ENCODE measurements at regions not wholly inside any gene's neighbourhood (a gene's known extent, or its start where the extent isn't known, plus 50 kb on each side); places are given as distances from the start of the nearest gene placed in this dataset.

- H3K36me3 ChIP-seq (ENCODE audit: insufficient read depth, insufficient read length, low read length), result no peaks in the 10 kb centered on the region
- H3K4me3 ChIP-seq (ENCODE audit: insufficient read length, low read depth), result no peak overlapping the region
- TF ChIP-seq ZNF274 (IDR thresholded peaks at IDR 0.05; ENCODE audit: low read depth, low read length) (no peak), SUZ12 (IDR thresholded peaks at IDR 0.05; ENCODE audit: extremely low read depth, insufficient read depth, insufficient read length) (no peak), YY1 (IDR thresholded peaks at IDR 0.05; ENCODE audit: insufficient read depth, insufficient read length) (no peak)
- no peaks in the 10 kb centered on the region for H3K4me1 ChIP-seq (ENCODE audit: insufficient read depth, insufficient read length)
- no peak for DNase-seq (ENCODE audit: low read depth, low spot score)
- H3K9me3 ChIP-seq (ENCODE audit: insufficient read depth, low read length), result no peaks in the 10 kb centered on the region
- no peak overlapping the region for H3K9ac ChIP-seq (ENCODE audit: insufficient read length, low read depth)
- no peaks in the 10 kb centered on the region for H3K27me3 ChIP-seq (ENCODE audit: insufficient read depth, insufficient read length)
Measured at GRCh38 chr2:8049851-8050571, 631.8 kb upstream of the ID2 start.

DNA sequence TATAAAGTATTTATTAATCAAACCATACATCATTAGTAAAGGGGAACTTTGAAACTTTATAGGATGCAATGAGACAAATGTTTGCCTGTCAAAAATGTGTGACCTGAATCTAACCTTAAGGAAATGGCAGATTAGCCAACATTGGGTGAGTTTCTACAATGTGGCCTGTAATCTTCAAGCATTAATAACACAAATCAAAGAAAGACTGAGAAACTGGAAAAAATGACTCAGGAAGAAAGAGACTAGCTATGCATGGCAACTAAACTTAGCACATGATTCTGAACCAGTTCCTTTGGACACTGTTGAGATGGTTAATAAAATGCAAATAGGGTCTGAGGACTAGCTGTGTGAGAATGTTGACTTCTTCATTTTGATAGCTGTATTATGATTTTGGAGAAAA is 628.6 kb upstream of the ID2 start:
- TF ChIP-seq ZNF274 (IDR thresholded peaks at IDR 0.05; ENCODE audit: low read depth, low read length), result no peak
- TF ChIP-seq SUZ12 (IDR thresholded peaks at IDR 0.05; ENCODE audit: extremely low read depth, insufficient read depth, insufficient read length), result no peak
- no peak for TF ChIP-seq YY1 (IDR thresholded peaks at IDR 0.05; ENCODE audit: insufficient read depth, insufficient read length)
- Histone ChIP-seq H3K36me3 (ENCODE audit: insufficient read depth, insufficient read length, low read length) (no peaks in the 10 kb centered on the region), H3K9me3 (ENCODE audit: insufficient read depth, low read length) (no peaks in the 10 kb centered on the region), H3K9ac (ENCODE audit: insufficient read length, low read depth) (no peak overlapping the region), H3K27me3 (ENCODE audit: insufficient read depth, insufficient read length) (no peaks in the 10 kb centered on the region), H3K4me3 (ENCODE audit: insufficient read length, low read depth) (no peak overlapping the region), H3K4me1 (ENCODE audit: insufficient read depth, insufficient read length) (no peaks in the 10 kb centered on the region)
- DNase-seq (ENCODE audit: low read depth, low spot score), result no peak

- no peaks in the 10 kb centered on the region for H3K36me3 ChIP-seq (ENCODE audit: insufficient read depth, insufficient read length, low read length)
Measured at GRCh38 chr2:8054070-8054469, 627.8 kb upstream of the ID2 start.

DNA sequence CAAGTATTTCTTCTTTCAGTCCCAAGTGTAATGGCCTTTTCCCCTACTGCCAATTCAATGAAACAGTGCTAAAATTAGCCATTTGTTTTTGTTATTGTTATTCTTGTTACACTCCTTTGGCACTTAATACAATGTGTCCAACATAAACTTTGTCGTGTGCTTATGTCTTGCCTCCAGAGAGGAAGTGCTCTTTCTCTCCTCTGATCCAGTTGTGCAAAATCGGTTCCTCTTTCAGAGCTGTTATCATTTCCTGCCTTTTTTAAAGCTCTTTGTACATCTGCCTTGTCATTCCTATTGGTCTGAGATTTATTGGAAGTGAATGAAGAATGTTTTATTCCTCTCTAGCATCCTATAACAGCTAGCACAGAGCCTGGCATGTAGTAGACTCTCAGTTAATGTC is 623.2 kb upstream of the ID2 start:
- Histone ChIP-seq H3K36me3 (ENCODE audit: insufficient read depth, insufficient read length, low read length) (no peaks in the 10 kb centered on the region), H3K4me3 (ENCODE audit: insufficient read length, low read depth) (no peak overlapping the region), H3K9me3 (ENCODE audit: insufficient read depth, low read length) (no peaks in the 10 kb centered on the region), H3K9ac (ENCODE audit: insufficient read length, low read depth) (no peak overlapping the region), H3K4me1 (ENCODE audit: insufficient read depth, insufficient read length) (no peaks in the 10 kb centered on the region), H3K27me3 (ENCODE audit: insufficient read depth, insufficient read length) (no peaks in the 10 kb centered on the region)
- no peak for DNase-seq (ENCODE audit: low read depth, low spot score)
- TF ChIP-seq YY1 (IDR thresholded peaks at IDR 0.05; ENCODE audit: insufficient read depth, insufficient read length), result no peak
- no peak for TF ChIP-seq ZNF274 (IDR thresholded peaks at IDR 0.05; ENCODE audit: low read depth, low read length)
- no peak for TF ChIP-seq SUZ12 (IDR thresholded peaks at IDR 0.05; ENCODE audit: extremely low read depth, insufficient read depth, insufficient read length)

More at GRCh38 chr2:8054070-8054469, 627.8 kb upstream of the ID2 start:
- DNase-seq (ENCODE audit: low read depth, low spot score), result no peak
- H3K4me1 ChIP-seq (ENCODE audit: insufficient read depth, insufficient read length), result no peaks in the 10 kb centered on the region
- H3K4me3 ChIP-seq (ENCODE audit: insufficient read length, low read depth), result no peak overlapping the region
- H3K9me3 ChIP-seq (ENCODE audit: insufficient read depth, low read length), result no peaks in the 10 kb centered on the region
- H3K27me3 ChIP-seq (ENCODE audit: insufficient read depth, insufficient read length), result no peaks in the 10 kb centered on the region
- no peak overlapping the region for H3K9ac ChIP-seq (ENCODE audit: insufficient read length, low read depth)
- TF ChIP-seq YY1 (IDR thresholded peaks at IDR 0.05; ENCODE audit: insufficient read depth, insufficient read length) (no peak), ZNF274 (IDR thresholded peaks at IDR 0.05; ENCODE audit: low read depth, low read length) (no peak), SUZ12 (IDR thresholded peaks at IDR 0.05; ENCODE audit: extremely low read depth, insufficient read depth, insufficient read length) (no peak)

- TF ChIP-seq SUZ12 (IDR thresholded peaks at IDR 0.05; ENCODE audit: extremely low read depth, insufficient read depth, insufficient read length) (no peak), ZNF274 (IDR thresholded peaks at IDR 0.05; ENCODE audit: low read depth, low read length) (no peak), YY1 (IDR thresholded peaks at IDR 0.05; ENCODE audit: insufficient read depth, insufficient read length) (no peak)
- no peaks in the 10 kb centered on the region for H3K27me3 ChIP-seq (ENCODE audit: insufficient read depth, insufficient read length)
- no peak overlapping the region for H3K9ac ChIP-seq (ENCODE audit: insufficient read length, low read depth)
- no peaks in the 10 kb centered on the region for H3K4me1 ChIP-seq (ENCODE audit: insufficient read depth, insufficient read length)
- H3K9me3 ChIP-seq (ENCODE audit: insufficient read depth, low read length), result 0 out of 2 replicates have a peak, but pooled peaks cover under 1% of the 10 kb centered on the region
- no peaks in the 10 kb centered on the region for H3K36me3 ChIP-seq (ENCODE audit: insufficient read depth, insufficient read length, low read length)
- H3K4me3 ChIP-seq (ENCODE audit: insufficient read length, low read depth), result no peak overlapping the region
- DNase-seq (ENCODE audit: low read depth, low spot score), result no peak
Measured at GRCh38 chr2:8059255-8059654, 622.6 kb upstream of the ID2 start.

DNA sequence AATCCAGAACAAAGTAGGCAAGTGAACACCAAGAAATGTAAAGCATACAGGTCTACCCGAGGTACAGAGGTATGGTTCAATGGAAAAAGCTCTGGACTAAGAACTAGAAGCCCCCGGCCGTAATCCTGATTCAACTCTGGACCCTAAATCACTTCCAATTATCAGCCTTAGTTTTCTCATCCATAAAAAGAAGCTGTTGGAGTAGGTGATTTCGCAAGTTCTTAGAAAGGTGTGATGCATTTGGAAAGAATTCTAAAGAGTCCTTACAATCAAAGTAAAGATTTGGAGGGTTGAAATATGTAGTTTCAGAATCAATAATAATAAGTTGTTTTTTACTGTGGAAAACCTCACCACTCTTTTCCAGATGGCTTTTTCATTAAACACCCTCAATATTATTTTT is 622.1 kb upstream of the ID2 start:
- H3K4me3 ChIP-seq (ENCODE audit: insufficient read length, low read depth), result no peak overlapping the region
- H3K9ac ChIP-seq (ENCODE audit: insufficient read length, low read depth), result no peak overlapping the region
- DNase-seq (ENCODE audit: low read depth, low spot score), result no peak
- H3K27me3 ChIP-seq (ENCODE audit: insufficient read depth, insufficient read length), result no peaks in the 10 kb centered on the region
- no peaks in the 10 kb centered on the region for H3K36me3 ChIP-seq (ENCODE audit: insufficient read depth, insufficient read length, low read length)
- TF ChIP-seq ZNF274 (IDR thresholded peaks at IDR 0.05; ENCODE audit: low read depth, low read length) (no peak), SUZ12 (IDR thresholded peaks at IDR 0.05; ENCODE audit: extremely low read depth, insufficient read depth, insufficient read length) (no peak), YY1 (IDR thresholded peaks at IDR 0.05; ENCODE audit: insufficient read depth, insufficient read length) (no peak)
- peaks cover 5% of the 10 kb centered on the region; the same call in 1 of the 2 replicates for H3K9me3 ChIP-seq (ENCODE audit: insufficient read depth, low read length)
- no peaks in the 10 kb centered on the region for H3K4me1 ChIP-seq (ENCODE audit: insufficient read depth, insufficient read length)

- Histone ChIP-seq H3K4me1 (ENCODE audit: insufficient read depth, insufficient read length) (no peaks in the 10 kb centered on the region), H3K4me3 (ENCODE audit: insufficient read length, low read depth) (no peak overlapping the region), H3K27me3 (ENCODE audit: insufficient read depth, insufficient read length) (no peaks in the 10 kb centered on the region), H3K36me3 (ENCODE audit: insufficient read depth, insufficient read length, low read length) (no peaks in the 10 kb centered on the region), H3K9me3 (ENCODE audit: insufficient read depth, low read length) (peaks cover 9% of the 10 kb centered on the region; the same call in 1 of the 2 replicates), H3K9ac (ENCODE audit: insufficient read length, low read depth) (no peak overlapping the region)
- no peak for DNase-seq (ENCODE audit: low read depth, low spot score)
- TF ChIP-seq SUZ12 (IDR thresholded peaks at IDR 0.05; ENCODE audit: extremely low read depth, insufficient read depth, insufficient read length) (no peak), YY1 (IDR thresholded peaks at IDR 0.05; ENCODE audit: insufficient read depth, insufficient read length) (no peak)
Measured at GRCh38 chr2:8061219-8061618, 620.6 kb upstream of the ID2 start.

All from NT2/D1 (cell line).